ENCODE measurements at regions not wholly inside any gene's neighbourhood (a gene's known extent, or its start where the extent isn't known, plus 50 kb on each side); places are given as distances from the start of the nearest gene placed in this dataset.

GRCh38 chr13:34469196-34469986, 472.7 kb upstream of the NBEA start:
- TF ChIP-seq, protein P1, sequence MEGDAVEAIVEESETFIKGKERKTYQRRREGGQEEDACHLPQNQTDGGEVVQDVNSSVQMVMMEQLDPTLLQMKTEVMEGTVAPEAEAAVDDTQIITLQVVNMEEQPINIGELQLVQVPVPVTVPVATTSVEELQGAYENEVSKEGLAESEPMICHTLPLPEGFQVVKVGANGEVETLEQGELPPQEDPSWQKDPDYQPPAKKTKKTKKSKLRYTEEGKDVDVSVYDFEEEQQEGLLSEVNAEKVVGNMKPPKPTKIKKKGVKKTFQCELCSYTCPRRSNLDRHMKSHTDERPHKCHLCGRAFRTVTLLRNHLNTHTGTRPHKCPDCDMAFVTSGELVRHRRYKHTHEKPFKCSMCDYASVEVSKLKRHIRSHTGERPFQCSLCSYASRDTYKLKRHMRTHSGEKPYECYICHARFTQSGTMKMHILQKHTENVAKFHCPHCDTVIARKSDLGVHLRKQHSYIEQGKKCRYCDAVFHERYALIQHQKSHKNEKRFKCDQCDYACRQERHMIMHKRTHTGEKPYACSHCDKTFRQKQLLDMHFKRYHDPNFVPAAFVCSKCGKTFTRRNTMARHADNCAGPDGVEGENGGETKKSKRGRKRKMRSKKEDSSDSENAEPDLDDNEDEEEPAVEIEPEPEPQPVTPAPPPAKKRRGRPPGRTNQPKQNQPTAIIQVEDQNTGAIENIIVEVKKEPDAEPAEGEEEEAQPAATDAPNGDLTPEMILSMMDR (IDR thresholded peaks at IDR 0.05): no peak

- TF ChIP-seq, protein P1 (IDR thresholded peaks at IDR 0.05): no peak
Measured at GRCh38 chr13:34474187-34474868, 467.7 kb upstream of the NBEA start.

DNA sequence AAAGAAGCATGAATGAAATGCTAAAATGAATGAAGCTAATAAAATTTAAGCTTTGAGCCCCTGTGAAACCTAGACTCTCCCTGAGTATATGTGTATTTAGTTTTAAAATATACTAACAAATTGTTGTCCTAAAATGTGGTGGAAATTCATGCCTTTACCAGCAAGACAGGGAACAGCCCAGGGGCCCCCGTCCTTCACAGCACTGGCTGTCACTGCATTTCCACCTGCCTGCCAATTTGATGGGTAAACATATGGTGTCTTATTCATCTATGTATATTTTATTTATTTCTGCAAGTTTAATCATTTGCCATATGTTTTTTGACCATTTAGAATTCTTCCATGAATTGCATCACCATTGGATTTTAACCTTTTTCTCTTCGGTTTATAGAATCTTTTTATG, 463.7 kb upstream of the NBEA start:
- TF ChIP-seq, protein P1 (IDR thresholded peaks at IDR 0.05): no peak

- TF ChIP-seq, protein P1 (IDR thresholded peaks at IDR 0.05): no peak
Measured at GRCh38 chr13:34502011-34502410, 440.1 kb upstream of the NBEA start.

DNA sequence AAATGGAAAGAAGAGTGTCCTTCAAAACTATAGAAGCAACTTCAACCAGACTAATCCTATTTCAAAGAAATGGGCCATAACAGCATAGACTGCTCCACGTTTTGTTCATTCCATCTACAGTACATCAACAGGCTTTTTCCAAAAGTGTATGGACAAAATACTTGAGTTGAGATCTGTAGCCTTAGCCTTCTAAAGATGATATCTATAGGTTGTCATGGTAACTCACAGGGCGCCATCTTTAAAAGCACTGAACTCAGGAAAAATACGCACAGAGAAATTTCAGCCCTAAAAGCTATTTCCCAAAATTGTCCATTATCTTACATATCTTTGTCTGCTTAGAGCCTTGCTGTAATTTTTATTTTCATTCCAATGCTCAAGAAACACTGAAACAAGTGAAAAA, 439.4 kb upstream of the NBEA start:
- TF ChIP-seq, protein P1 (IDR thresholded peaks at IDR 0.05): no peak

DNA sequence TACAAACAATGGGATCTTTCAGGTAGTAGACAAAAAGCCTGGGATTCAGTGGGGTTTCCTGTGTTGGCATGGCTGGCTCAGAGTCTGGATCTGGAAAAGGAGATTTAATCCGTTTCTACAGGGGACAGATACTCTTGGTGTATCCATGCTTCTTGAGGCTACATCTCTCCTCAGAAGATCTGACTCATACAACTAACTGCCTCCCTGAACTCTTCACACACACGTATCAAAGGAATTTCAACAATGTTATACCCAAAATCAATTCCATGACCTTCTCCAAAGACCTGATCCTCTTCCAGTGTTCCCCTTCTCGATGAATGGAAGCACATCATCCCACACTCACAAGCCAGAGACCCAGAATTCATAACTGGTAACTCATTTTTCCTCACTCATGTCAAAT, 435.3 kb upstream of the NBEA start:
- TF ChIP-seq, protein P1 (IDR thresholded peaks at IDR 0.05): no peak

GRCh38 chr13:34507630-34508029, 434.4 kb upstream of the NBEA start:
- TF ChIP-seq, protein P1 (IDR thresholded peaks at IDR 0.05): no peak
